Pulmonary artery endothelial cell (primary cell): ENCODE measurements at regions not wholly inside any gene's neighbourhood (a gene's known extent, or its start where the extent isn't known, plus 50 kb on each side); places are given as distances from the start of the nearest gene placed in this dataset.
"Not testable (repeated sequence)": the region's sequence is repeated elsewhere in the genome, so short reads cannot be mapped to it uniquely, and the experiment has no call there.

ENCODE experiments used
- DNase-seq: peaks from one replicate; pipeline ENCODE4 v3.0.0-alpha.2; 2011; ENCODE audit warnings: low read depth, low spot score

- not testable (repeated sequence) for DNase-seq
These were observed 453.9 kb downstream of the RPIA start for GRCh38 chr2:89145342-89145741.

DNA sequence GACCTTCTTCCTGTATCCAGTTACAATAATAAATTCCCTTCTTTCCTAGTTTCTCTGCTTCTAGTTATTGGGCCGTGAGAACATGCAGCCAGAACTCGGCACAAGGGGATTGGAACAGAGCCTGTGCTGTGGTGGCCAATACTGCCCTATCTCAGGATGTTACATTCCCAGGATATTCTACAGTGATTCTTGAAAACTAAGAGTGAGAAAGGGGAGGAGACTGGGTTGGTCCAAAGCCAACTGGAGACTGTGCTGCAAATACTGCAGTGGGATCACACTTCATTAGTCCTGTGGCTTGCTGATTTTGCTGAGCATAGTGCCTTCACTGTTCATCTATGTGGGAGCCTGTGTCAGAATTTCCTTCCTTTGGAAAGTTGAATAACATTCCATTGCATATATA, 456.8 kb downstream of the RPIA start:
- not testable (repeated sequence) for DNase-seq

DNA sequence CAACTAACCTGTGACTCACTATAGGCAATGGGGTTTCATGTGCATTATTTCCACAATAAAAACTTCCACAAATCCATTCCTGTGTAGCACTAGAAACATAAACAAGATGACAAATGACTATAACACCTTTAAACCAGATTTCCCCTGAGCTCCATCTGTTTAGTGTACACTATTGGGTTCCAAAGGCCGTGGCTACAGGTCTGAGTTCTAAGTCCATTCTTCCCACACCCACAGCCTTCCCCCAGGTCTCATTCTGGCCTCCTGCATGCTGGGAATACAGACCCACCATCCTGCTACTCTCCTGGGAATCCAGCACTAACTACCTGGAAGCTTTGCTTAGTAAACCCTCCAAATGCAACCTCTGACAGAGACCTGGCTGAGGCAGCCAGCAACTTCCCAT, 460.2 kb downstream of the RPIA start:
- not testable (repeated sequence) for DNase-seq

GRCh38 chr2:89152501-89152900, 461.0 kb downstream of the RPIA start:
- DNase-seq: not testable (repeated sequence)

DNA sequence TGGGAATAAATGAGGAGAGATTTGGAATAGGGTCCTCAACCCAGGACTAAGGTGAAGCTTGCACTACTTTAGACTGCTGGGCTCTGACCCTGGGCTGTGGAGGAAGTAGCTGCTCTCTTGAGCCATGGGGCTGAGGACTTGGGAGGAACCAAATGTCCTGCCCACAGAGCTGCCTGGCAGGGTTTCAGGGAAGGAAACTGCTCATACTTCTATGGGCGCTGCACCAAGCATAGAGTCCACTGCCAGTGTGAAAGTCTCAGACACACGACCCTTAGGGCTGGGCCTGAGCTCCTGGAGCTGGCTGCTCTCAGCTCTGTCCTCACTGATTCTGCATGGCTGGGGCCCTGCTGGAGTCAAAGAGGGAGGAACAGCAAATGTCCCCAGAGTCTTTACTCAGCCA, 461.7 kb downstream of the RPIA start:
- DNase-seq: not testable (repeated sequence)

DNA sequence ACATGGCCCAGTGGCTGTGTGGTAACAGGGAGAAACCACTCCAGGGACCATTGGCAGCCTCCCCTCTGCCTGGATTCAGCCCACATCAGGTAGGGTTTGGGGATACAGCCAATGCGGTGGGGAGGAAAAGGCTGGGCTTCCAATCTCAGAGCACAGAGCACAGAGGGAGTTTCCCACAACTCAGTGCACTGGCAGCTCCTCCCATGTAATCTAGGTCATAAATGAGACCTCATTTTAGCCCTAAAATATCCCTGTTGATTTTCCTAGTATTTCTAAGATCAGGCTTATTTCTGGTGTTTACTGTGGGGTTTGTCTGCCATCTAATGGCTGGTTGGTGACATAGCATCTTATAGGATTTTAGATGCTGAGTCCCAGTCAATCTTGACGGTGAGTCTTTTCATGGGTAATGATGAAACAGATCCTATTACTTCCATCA, 462.8 kb downstream of the RPIA start:
- not testable (repeated sequence) for DNase-seq

GRCh38 chr2:89160306-89160705, 468.8 kb downstream of the RPIA start:
- not testable (repeated sequence) for DNase-seq

DNA sequence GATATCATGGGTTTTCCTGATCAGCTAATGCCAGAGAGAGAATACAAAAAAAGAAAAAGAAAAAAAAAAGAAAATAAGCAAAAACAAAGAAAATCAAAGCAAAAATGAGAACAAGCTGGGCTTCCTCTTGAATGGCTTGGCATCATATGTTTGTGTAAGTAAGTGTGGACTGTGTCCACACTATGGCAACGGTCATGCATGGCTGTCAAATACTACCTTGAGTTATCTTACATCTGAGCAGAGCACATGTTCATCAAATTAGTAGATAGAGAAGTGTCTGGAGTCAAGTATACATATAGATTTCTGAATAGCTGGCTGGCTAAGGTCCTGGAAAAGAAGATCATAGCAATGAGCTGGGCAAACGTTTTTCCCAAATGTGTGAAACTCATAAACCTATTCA, 470.2 kb downstream of the RPIA start:
- DNase-seq: not testable (repeated sequence)

GRCh38 chr2:89170506-89171173, 479.2 kb downstream of the RPIA start:
- not testable (repeated sequence) for DNase-seq

GRCh38 chr2:89171174-89171519, 479.7 kb downstream of the RPIA start:
- not testable (repeated sequence) for DNase-seq

DNA sequence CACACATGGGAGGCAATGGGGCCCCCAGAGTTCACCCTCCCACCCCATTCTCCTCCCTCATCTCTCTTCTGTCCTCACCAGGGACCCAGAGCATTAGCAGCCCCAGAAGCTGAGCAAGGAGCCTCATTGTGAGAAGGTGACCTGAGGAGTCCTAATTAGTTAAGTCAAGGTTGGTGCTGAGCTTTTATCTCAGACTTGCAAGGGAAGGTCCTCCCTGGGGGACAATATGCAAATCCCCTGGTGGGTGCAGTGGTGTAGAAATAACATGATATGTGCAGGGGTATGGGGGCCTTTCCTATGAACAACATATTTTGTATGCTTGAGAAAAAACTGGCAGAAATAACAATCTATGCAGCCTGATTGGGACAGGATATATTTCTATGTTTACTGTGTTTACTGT, 485.5 kb downstream of the RPIA start:
- not testable (repeated sequence) for DNase-seq

DNA sequence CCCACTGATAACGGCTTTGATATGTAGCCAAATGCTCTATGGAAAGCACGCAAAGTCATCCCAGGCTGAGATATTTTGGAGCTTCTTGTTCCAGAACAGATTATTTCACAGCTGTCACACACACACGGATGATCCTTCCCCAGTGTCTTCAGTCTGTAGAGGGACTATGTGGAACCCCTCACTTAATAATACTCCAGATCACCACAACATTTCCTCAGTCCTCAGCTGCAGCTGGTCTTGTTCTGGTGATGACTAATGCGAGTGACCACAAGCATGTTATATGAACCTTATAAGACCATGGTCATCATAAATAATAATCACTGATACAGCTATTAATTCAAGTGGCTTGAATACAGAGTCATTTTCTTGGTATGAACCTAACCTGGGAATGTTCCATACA, 490.7 kb downstream of the RPIA start:
- not testable (repeated sequence) for DNase-seq

DNA sequence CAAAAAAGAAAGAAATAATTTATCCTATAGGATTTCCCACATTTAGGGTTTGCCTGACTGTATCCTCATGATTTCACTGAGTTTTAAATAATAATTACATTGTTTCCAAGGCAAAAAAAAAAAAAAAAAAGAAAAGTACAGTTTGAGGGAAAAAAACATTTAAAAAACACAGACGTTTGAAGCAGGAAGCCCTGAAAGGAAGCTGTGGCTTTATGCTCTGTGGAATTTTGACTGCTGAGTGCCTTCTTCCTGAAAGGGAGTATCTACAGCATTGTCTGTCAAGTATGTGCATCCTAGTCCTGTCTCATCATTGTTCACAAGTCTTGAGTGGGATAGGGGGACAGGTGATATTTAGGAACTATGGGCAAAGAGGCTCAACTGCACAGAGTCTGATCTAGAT, 493.3 kb downstream of the RPIA start:
- DNase-seq: not testable (repeated sequence)

GRCh38 chr2:89195636-89196251, 504.3 kb downstream of the RPIA start:
- not testable (repeated sequence) for DNase-seq

DNA sequence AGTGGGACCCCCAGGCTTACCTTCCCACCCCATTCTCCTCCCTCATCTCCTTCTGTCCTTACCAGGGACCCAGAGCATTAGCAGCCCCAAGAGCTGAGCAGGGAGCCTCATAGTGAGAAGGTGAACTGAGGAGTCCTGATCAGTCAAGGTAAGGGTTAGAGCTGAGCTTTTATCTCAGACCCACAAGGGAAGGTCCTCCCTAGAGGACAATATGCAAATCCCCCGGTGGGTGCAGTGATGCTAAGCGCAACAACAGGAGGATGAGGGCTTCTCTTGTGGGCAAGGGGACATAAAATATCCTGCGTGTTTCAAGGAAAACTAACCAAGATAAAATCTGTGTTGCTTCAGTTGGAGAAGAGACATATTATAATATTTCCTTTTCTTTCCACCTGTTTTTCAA, 505.2 kb downstream of the RPIA start:
- not testable (repeated sequence) for DNase-seq

DNA sequence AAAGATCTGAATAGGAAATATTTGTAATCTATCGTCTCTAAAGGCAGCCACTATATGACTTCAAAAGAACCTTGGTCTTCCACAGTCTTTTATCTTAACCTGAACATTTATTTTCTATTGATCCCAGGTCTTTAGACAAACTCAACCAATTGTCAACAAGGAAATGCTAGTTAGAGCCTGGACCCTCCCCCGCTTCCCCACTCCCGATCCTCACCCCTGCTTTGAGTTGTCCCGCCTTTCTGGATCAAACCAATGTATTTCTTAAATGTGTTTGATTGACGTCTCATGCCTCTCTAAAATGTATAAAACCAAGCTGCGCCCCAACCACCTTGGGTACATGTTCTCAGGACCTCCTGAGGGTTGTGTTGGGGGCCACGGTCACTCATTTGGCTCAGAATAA, 506.6 kb downstream of the RPIA start:
- not testable (repeated sequence) for DNase-seq

DNA sequence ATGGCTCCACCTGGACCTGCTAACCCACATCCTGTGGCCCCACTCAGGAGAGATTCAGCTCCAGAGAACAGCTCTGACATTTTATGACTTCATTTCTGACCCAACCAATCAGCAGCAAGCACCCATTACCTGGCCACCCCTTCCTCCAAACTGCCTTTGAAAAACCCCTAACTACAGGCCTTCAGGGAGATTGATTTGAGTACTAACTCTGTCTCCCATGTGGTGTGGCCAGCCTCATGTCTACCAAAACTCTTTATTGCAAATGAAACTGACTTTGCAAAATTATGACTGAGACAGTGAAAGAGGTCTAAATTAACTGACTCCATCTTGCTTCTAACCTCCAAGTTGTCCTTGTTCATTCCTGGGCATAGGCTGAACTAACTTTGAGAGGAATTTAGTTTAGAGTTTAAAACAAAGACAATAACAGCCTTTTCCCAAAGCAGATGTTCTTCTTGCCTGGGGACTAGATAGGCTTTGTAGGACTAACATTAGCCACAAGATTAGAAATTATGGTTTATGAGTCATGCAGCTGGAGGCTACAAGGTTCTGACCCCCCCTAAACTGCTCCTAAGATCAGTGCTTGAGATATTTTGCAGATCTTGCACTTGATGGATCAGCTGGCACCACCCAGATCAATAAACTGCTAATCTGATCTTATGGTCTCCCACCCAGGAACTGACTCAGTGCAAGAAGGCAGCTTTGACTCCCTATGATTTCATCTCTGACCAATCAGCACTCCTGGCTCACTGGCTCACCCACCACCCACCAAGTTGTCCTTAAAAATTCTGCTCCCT, 508.2 kb downstream of the RPIA start:
- DNase-seq: not testable (repeated sequence)

DNA sequence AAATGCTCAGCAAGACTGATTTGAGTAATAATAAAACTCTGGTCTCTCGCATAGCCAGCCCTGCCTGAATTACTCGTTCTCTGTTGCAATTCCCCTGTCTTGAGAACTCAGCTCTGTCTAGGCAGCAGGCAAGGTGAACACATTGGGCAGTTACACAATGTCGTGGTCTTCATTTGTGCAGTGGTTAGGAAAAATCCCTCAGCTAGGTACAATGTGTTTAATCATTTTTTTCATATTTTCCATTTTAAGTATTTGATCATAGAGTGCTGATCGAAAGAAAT, 508.7 kb downstream of the RPIA start:
- DNase-seq: not testable (repeated sequence)

- DNase-seq: not testable (repeated sequence)
These were observed 511.0 kb downstream of the RPIA start for GRCh38 chr2:89202518-89202917.

DNA sequence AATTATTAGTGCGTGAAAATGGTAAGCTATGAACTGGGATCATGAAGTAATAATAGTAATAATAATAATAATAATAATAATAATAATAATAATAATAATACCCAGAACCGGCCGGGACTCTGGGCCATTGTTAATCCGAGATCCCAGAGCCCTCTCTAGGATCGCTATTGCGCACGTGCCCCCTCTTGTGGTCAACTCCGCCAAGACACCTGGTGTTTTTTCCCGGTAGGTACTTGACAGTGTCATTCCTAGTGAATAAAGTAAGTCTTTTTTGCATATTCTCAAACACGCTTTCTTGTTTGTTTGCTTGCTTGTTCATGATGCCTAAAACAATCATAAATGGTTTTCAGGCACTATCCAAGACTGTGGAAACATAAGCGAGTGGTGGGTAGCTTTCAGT, 513.7 kb downstream of the RPIA start:
- not testable (repeated sequence) for DNase-seq

GRCh38 chr2:89208144-89208932, 516.9 kb downstream of the RPIA start:
- DNase-seq: peak; percentile 2

- DNase-seq: not testable (repeated sequence)
These were observed 521.7 kb downstream of the RPIA start for GRCh38 chr2:89213151-89213550.
